ENCODE measurements at regions not wholly inside any gene's neighbourhood (a gene's known extent, or its start where the extent isn't known, plus 50 kb on each side); places are given as distances from the start of the nearest gene placed in this dataset.
A peak's percentile ranks its signal among the peaks of the same experiment; 100 is the strongest.
"Not testable (repeated sequence)": the region's sequence is repeated elsewhere in the genome, so short reads cannot be mapped to it uniquely, and the experiment has no call there.

GRCh38 chr21:31521515-31521914 is 138.0 kb upstream of the SOD1 start:
- no peak for TF ChIP-seq CTCF (IDR thresholded peaks at IDR 0.05; ENCODE audit: low read depth, low read length, missing control alignments)
- in situ Hi-C loops (cut with HindIII; ENCODE audit: low sequenced_read_pairs): loop anchor here (5.0 kb wide), 1 partner anchor 34 kb away; no protein-coding TSS in a partner anchor
- DNase-seq (ENCODE audit: low read depth): no peak
- no peak overlapping the region for H3K4me3 ChIP-seq (ENCODE audit: low read depth, low read length)

- no peak for TF ChIP-seq CTCF (IDR thresholded peaks at IDR 0.05; ENCODE audit: low read depth, low read length, missing control alignments)
- H3K4me3 ChIP-seq (ENCODE audit: low read depth, low read length): no peak overlapping the region
- in situ Hi-C loops (cut with HindIII; ENCODE audit: low sequenced_read_pairs): loop anchor here (5.0 kb wide), 1 partner anchor 33 kb away; no protein-coding TSS in a partner anchor
- peak; percentile 28 for DNase-seq (ENCODE audit: low read depth)
Measured at GRCh38 chr21:31520561-31521098, 138.9 kb upstream of the SOD1 start.

- in situ Hi-C loops (cut with HindIII; ENCODE audit: low sequenced_read_pairs): no loop called here
- no peak for DNase-seq (ENCODE audit: low read depth)
Measured at GRCh38 chr21:31518580-31518979, 140.9 kb upstream of the SOD1 start.

GRCh38 chr21:31517664-31518414 is 141.7 kb upstream of the SOD1 start:
- DNase-seq (ENCODE audit: low read depth): no peak
- H3K4me3 ChIP-seq (ENCODE audit: low read depth, low read length): no peak overlapping the region
- in situ Hi-C loops (cut with HindIII; ENCODE audit: low sequenced_read_pairs): no loop called here
- no peak for TF ChIP-seq CTCF (IDR thresholded peaks at IDR 0.05; ENCODE audit: low read depth, low read length, missing control alignments)

More at GRCh38 chr21:31518580-31518979, 140.9 kb upstream of the SOD1 start:
- H3K4me3 ChIP-seq (ENCODE audit: low read depth, low read length): no peak overlapping the region
- TF ChIP-seq CTCF (IDR thresholded peaks at IDR 0.05; ENCODE audit: low read depth, low read length, missing control alignments): no peak

GRCh38 chr21:31515253-31515652 is 144.2 kb upstream of the SOD1 start:
- in situ Hi-C loops (cut with HindIII; ENCODE audit: low sequenced_read_pairs): no loop called here
- no peak overlapping the region for H3K4me3 ChIP-seq (ENCODE audit: low read depth, low read length)
- no peak for TF ChIP-seq CTCF (IDR thresholded peaks at IDR 0.05; ENCODE audit: low read depth, low read length, missing control alignments)
- no peak for DNase-seq (ENCODE audit: low read depth)

GRCh38 chr21:31514598-31514997 is 144.9 kb upstream of the SOD1 start:
- in situ Hi-C loops (cut with HindIII; ENCODE audit: low sequenced_read_pairs): no loop called here
- peak; percentile 37 for TF ChIP-seq CTCF (IDR thresholded peaks at IDR 0.05; ENCODE audit: low read depth, low read length, missing control alignments)
- no peak overlapping the region for H3K4me3 ChIP-seq (ENCODE audit: low read depth, low read length)
- no peak for DNase-seq (ENCODE audit: low read depth)

GRCh38 chr21:31513541-31513940 is 146.0 kb upstream of the SOD1 start:
- H3K4me3 ChIP-seq (ENCODE audit: low read depth, low read length); in situ Hi-C loops (cut with HindIII; ENCODE audit: low sequenced_read_pairs); DNase-seq (ENCODE audit: low read depth): not testable (repeated sequence)

GRCh38 chr21:31511999-31512398 is 147.5 kb upstream of the SOD1 start:
- in situ Hi-C loops (cut with HindIII; ENCODE audit: low sequenced_read_pairs); H3K4me3 ChIP-seq (ENCODE audit: low read depth, low read length); DNase-seq (ENCODE audit: low read depth): not testable (repeated sequence)

Measured in astrocyte of the cerebellum (primary cell).